Fibroblast of peridontal ligament (primary cell): ENCODE measurements at regions not wholly inside any gene's neighbourhood (a gene's known extent, or its start where the extent isn't known, plus 50 kb on each side); places are given as distances from the start of the nearest gene placed in this dataset.
"Not testable (repeated sequence)": the region's sequence is repeated elsewhere in the genome, so short reads cannot be mapped to it uniquely, and the experiment has no call there.

Experiments used
- DNase-seq: peaks from one replicate; pipeline ENCODE4 v3.0.0-alpha.2; 2010; ENCODE audit errors: extremely low read depth

DNA sequence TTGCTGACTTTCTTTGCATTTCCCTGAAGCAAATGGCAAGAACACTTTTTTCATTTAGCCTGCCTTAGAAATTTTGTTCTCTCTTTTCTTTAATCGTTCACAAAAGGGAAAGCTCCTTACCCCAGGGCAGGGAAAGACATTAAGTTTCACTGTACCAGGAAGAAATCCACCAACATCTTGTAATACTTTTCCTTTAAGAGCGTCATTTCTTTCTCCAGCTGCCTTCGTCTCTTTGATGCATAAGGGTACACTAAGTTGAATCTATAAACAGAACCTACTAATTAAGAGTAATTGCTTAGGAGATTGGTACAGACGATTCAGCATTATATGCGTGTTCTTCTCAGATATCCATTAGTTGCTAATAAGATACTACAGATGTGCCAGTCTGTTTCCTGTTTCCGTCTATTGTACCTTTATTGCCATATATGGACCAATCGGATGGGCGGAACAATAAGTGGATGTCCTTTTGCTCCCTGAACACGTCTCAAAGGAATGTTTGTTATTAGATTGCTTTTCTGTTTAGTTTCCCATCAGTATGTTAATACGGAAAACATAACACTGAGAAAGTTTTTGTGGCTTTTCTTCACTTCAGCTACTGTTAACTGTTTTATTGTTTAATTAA lies 276.7 kb upstream of the RARB start:
- DNase-seq: no peak

DNA sequence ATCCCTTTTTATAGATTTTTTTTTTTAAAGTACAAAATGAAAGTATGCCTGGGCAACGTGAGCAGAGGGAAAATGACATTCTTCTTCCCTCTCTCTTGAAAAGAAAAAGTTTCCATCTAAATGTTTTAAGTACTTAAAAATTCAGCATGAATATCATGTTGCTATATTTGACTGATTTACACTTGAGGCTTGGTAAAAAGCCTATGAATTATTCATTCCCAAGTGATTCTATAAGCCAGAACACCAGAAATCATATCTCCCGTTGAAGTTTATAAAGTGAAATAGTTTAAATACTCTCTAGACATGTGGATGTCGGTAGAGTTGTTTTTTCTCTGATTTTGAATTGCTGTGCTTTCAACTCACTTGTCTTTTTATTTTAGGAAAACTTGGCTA lies 276.2 kb upstream of the RARB start:
- DNase-seq: no peak

DNA sequence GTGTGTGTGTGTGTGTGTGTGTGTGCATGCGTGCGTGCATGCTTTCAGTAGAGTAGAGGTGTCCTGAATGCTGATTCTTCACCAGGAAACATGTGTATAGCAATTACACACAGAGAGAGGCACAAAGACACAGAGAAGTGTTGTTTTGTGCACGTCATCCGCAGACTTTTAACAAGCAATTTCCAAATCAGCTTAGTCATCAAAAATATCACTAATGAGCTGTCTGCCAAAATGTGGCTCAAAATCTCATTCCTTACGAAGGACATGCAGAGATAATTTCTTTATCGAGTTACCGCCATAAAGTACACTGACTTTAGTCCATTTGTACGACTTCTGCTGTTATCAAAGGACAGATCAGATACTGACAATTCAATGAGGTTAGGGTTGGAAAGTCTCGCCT lies 274.9 kb upstream of the RARB start:
- DNase-seq: no peak

DNA sequence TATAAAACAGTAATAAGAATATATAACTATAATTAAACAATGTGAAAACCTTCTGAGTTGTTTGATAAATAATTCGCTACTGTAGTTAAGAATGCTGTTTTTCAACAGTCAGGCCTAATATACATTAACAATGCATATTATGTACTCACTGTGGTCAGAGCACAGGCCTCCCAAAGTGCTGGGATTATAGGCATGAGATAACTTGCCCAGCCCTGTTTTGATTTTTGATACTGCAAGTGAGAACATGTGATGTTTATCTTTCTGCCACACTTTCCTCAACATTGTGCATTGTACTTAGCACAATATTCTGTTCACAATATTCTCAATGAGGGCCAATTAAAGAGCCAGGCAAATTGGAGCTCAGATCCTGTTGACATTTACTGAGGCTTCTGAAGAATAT lies 274.5 kb upstream of the RARB start:
- no peak for DNase-seq

DNA sequence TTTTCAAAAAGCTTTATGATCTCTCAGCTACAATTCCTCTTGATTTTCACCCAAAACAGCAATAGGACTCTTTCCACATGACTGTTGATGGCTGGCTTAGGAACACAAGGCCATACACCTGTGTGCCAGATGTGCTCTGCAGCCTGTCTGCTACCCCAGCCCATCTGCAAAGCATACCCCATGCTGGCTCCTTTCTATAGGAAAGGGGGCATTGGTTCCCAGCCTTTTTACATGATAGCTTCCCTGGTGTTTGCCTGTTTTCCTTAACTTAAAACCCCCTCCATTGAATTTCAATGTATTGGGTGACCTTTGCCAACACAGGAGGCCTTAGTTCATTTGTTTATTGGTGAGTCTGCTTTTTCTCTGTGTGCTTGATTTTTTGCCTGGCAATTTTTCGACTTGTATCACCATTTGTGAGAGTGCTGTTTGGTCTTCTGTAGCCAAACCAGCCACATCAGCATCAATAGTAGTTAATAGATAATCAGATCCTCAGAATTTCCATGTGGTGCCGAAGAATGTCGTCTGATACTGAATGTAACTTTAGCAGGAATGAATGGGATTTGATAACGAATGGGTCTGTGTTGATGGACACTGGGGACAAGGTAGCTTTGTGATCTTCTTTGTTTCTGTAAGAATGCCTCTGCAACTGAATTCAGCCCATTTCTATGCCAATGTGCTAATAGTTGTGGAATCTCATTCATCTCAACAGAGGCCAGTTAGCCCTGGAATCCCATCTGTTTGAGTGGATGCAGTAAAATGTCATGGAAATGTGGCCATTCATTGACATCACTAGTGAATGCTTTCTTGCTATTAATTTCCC lies 272.2 kb upstream of the RARB start:
- no peak for DNase-seq

DNA sequence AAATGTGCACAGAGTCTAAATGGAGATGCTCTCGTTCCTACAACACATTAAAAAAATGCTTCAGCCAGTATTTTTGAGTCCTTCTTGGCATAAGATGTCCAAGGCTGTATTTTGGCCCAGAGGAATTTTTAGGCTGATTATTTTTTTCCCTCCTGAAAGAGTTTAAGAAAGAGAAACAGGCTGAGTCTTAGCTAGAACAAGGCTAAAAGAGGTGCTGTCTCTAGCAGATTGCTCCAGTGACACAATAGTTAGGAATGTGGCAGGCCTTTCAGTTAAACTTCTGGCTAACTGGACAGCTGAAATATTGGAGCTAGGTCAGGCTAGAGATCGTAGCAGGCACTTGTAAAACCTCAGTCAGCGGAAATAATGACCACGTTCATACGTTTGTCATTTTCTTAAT lies 271.4 kb upstream of the RARB start:
- DNase-seq: peak; percentile 66

DNA sequence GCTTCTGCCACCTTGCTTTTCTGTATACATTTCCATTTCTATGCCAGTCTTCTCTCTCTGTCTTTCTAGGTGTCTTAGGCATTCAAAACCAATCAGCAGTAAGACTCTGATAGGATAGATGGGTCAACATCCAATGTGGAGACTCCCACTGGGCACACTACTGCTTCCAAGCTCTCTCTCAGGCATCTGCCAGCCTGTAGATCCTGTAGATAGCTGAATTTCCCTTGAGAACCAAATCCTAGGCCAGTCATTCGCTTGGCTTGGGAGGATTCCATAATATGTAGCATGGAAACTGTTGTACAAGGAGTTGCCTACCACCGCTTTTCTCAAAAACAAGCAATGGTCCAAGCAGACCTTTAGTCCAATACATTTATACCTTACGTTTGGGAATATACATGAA lies 262.8 kb upstream of the RARB start:
- no peak for DNase-seq

DNA sequence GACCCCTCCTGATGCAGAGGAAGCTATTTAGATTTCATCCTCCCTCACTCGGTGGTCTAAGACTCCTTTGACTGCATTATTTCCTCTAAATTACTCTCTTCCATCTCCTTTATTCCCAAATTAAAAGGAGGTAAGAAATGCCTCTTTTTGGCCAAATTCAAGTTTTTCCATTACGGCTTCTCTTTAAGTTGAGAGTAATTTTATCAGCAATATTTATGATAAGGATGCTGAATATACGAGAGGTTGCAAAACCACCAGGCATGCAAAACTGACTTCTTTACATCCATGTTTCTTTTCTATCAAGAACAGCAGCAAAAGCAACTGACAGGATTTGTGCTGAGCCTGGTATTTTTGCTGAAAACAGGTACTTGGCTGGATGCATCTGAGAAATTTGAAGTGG lies 262.0 kb upstream of the RARB start:
- DNase-seq: no peak

DNA sequence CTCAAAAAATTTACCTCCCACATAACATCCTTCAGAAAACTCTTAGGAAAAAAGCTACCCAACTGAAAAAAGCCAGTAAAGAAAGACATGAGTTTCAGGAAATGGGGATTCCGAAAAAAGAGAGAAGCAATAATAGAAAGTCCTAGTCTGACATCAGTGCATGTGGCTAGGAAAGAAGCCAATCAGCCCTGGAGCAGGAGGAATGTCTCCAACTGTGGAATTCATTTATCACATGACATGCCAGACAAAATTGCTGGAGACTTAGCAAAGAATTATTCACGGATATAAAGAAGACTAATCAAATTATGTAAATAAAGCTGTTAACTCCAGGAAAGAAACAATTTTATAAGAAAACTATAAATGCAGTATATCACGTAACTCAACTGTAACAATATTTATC lies 258.9 kb upstream of the RARB start:
- DNase-seq: no peak

DNA sequence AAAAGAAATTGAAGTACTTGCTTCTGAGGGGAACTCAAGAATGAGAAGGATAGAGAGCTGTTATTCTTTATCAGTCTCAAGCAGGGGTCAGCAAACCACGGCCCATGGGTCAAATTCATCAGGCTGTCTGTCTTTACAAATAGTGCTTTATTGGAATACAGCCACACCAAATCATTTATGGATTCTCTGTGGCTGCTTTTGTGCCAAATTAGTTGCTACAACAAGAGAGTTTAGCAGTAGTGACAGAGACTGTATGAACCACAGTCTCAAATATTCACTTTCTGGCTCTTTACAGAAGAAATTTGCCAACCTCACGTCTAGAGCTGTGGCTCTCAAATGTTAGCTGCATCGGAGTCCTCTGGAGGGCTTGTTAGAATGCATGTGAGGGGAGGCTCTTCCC lies 258.0 kb upstream of the RARB start:
- DNase-seq: no peak

DNA sequence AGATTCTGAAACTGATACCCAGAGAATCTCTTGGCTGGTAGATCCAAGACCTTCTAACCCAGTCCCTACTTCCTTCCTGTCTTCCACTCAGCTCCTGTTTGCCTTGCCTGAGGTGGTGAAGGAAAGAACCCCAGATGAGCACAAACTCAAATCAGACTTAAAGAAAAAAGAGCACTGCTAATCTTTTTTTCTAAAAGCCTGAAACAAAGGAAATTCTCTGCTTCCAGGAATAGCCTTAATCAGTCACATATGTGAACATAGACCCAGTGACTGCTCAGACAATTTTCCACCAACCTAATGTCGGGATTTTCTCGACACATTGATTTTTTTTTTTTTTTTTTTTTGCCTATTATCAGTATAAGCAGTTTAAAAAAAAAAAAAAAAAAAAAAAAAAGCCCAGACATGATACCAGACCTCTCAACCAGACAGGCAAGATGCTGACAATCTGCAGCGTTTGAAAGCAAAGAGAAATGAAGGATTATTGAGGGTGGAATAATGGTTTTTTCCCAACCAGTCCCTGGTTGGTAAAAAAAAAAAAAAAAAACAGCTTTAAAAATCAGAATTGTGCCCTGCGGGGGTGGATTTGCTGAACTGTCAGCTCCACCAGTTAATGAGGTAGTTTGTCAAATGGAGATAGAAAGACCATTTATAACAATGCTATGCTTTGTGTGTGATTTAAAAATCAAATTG lies 256.8 kb upstream of the RARB start:
- no peak for DNase-seq

DNA sequence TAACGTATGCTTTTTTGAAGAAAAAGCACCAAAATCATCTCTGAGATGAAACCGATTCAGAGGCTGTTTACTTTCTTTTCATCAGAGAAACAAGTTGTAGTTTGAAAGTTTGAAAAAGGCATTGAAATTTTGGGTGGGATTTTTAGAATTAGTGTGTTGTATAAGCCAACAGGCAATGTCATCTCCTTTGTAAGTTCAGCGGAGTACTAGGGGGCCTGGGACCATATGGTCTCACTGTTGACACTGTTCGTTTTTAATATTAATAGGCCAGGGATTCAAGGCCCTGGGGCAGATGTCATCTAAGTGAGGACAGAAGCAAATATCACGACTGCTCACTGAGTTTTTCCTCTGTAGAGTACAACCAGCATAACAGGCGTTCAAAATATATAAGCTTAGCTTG lies 256.2 kb upstream of the RARB start:
- DNase-seq: no peak

DNA sequence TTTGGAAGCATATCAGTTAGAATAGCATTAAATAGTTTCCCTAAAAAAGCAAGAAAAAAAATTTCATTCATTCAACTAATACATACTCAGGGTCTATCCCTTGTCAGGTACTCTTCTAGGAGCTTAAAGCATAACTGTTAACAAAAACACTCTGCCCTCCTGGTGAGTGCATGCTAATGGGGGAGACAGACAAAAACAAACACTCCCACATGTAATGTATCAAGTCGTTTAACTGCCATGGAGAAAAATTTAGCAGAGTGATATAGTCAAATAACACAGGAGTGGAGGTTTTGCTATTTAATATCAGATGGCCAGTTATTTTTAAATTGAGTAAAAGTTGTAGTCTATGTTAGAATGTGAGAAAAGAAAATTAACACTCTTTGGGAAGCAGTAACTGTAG lies 254.5 kb upstream of the RARB start:
- no peak for DNase-seq

DNA sequence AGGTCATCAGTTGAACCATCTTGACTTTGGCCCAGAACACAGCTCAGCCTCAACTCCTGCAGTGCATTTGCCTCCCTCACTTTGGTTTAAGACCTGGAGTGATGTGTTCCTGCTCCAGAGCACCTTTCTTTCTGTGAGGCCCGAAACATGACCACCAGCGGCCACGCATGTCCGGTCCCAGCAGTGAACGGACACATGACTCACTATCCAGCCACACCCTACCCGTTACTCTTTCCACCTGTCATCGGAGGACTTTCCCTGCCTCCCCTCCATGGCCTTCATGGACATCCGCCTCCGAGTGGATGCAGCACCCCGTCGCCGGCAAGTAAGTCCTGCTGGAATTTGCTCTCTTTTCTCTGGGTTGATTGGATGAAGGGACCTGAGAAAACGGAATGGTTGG lies 253.8 kb upstream of the RARB start:
- no peak for DNase-seq

DNA sequence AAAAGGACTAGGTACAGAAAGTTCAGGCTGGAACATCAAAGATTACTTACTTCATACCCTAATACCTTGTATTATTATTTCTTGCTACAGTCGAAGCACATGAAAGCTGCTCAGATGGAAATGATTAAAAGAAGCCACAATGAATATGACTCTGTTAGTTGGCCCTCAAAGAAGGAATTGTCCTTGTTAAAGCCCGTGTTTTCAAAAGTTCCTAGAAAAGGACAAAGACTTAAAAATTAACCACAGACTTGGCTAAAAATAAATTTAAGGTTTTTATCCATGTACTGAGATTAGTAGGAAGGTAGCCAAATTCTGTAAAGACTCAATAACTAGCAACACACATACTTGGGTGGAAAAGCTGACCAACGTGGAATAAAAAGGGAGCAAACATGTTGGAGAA lies 251.0 kb upstream of the RARB start:
- no peak for DNase-seq

DNA sequence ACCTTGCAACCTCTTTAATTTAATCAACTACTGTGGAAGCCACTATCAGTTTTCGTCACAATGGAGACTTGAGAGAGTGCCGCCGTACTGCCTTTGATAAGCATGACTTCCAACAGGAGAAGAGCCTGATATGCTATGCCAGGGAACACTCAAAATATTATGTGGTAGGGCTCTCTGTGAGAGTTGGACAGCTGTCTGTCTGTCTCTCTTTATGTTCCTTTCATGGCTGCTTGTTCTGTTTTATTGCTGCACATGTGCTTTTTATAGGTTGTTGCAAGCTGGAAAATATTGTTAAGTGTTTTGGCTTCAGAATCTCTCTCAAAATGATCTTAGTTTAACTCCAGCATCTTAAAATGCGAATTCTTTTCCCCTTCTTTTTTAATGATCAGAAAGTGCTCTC lies 249.4 kb upstream of the RARB start:
- no peak for DNase-seq

DNA sequence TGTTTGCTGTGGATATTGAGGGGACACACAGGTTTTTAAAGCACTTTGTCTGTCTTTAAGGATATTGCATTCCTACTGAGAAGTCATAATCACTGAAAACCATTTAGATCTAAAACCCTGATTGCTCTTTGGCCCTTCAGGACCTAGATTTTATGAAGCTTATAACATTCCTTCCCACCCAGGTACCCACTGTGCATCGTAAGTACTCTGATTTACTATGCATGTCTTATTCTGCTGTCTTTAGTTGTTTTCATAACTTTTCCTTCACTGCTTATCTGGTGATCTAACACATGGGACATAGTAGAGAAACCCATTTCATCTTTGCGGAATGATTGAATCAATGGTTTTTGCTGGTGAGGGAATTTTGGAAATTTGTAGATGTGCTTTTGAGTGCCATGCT lies 247.0 kb upstream of the RARB start:
- DNase-seq: no peak

DNA sequence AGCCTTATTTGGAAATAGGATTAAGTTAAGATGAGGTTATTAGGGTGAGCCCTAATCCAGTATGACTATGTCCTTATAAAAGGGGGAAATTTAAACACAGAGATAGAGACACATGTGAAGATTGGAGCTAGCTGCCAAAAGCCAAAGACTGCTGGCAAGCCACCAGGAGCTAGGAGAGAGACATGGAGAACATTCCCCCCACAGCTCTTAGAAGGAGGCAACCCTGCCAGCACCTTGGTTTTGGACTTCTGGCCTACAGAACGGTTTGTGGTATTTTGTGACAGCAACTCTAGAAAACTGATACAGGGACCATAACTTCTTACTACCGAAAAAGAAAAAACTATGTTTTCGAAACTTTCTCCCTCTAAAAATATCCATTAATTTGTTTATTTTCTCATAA lies 245.3 kb upstream of the RARB start:
- DNase-seq: no peak

DNA sequence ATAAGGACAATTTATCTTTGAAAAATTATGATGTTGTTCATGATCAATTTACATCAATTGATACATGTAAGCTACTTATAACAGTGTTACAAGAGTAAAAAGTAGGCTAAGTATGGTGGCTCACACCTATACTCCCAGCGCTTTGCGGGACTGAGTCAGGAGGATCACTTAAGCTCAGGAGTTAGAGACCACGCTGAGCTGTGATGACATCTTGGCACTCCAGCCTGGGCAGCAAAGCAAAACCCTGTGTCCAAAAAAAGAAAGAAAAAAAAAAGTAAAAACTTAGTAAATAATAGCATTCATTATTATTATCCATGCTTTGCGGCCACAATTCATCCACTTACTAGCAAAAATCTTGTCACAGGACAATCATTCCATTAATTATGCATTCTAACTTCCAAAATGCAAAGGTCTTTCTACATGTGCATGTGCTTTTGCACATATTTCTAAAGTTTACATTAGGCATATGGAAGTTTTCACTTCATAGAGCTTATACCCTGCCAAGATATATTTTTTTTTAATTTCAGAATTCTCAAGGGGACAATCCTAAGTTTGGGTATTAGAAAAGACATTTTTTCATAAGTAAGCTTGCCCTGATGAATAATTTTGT lies 243.3 kb upstream of the RARB start:
- no peak for DNase-seq

DNA sequence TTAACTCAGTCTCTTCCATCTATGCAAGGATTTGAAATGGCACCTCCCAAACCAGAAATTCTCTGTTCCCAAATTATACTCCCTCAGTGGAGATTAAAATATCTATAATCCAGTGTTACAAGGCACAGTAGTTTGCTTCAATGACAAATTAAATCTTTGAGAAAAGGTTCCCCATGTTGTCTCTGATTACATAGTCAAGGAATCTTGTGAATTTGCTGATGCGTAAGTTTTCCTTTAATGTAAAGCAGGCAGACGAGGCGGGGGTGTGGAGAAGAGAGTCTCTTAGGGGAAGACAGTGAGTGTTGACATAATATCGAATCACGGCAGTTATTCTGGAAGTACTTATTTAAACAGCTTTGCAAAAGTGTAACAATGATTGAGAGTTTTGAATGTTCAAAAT lies 236.4 kb upstream of the RARB start:
- no peak for DNase-seq

DNA sequence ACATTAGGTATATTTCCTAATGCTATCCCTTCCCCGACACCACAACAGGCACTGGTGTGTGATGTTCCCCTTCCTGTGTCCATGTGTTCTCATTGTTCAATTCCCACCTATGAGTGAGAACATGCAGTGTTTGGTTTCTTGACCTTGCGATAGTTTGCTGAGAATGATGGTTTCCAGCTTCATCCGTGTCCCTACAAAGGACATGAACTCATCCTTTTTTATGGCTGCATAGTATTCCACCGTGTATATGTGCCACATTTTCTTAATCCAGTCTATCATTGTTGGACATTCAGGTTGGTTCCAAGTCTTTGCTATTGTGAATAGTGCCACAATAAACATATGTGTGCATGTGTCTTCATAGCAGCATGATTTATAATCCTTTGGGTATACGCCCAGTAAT lies 228.5 kb upstream of the RARB start:
- not testable (repeated sequence) for DNase-seq

DNA sequence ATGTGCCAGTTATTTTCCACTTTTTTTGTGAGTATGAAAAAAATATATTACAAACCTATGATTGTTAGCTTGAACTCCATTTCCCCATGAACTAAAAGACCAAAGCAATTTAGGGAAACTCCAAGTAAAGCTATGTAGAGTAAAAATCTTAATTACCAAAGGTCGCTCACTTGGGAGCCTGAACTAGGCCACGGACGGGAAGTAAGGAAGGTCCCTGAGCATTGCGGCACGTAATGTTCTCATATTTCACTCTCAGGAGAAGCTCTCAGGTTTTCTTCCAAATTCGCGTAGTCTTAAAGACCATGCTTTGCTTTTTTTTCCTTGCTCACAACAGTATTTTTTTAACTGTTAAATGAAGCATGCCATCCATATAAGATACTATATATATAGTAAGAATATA lies 215.3 kb upstream of the RARB start:
- no peak for DNase-seq

DNA sequence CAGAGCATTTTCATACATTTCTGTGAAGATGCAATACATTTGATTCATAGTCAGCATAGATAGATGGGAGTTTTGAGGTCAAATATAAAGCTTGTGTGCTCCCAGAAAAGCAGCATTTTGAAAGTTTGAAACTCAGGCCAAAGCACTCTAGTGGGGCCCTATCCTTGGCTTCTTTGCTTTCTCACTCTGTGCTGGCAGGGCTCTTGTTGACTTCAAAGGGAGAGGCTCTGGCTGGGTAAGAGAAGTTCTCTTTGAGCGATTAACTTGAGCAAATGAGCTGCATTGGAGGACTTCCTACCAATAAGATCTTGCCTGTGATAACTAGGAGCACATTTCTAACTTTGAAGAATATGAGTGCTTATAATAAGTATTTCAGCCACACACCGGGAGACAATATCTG lies 214.0 kb upstream of the RARB start:
- no peak for DNase-seq
